ENCODE measurements at regions not wholly inside any gene's neighbourhood (a gene's known extent, or its start where the extent isn't known, plus 50 kb on each side); places are given as distances from the start of the nearest gene placed in this dataset.

DNA sequence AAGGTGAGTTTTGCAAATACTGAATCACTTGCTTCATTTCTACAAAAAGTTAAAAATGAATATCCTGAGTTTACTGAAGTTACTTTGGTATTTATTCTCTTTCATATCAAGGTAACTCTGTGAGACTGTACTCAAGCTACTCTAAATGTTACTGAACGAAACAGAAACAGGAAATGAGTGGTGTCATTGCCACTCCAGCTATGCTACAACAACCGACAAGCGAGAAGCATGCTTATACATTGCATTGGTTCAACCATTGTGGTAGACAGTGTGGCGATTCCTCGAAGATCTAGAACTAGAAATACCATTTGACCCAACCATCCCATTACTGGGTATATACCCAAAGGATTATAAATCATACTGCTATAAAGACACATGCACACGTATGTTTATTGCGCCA is 313.2 kb upstream of the THBS1 start:
- Histone ChIP-seq H3K9me3 (ENCODE audit: control insufficient read depth in 2 of 2, insufficient read depth in 1 of 2, low read depth in 1 of 2, low read length in 1 of 2) (no peaks in the 10 kb centered on the region), H3K27ac (ENCODE audit: low read depth in 1 of 3, low read length in 2 of 3) (no peak overlapping the region), H3K4me1 (ENCODE audit: control insufficient read depth in 3 of 3, insufficient read depth in 2 of 3, low read depth in 1 of 3, low read length in 2 of 3) (no peaks in the 10 kb centered on the region), H3K36me3 (ENCODE audit: control insufficient read depth in 3 of 3, insufficient read depth in 2 of 3, low read depth in 1 of 3, low read length in 3 of 3) (no peaks in the 10 kb centered on the region), H3K27me3 (ENCODE audit: control insufficient read depth in 3 of 3, insufficient read depth in 3 of 3, low read length in 3 of 3) (no peaks in the 10 kb centered on the region), H3K4me3 (ENCODE audit: low read depth in 1 of 3, low read length in 3 of 3) (no peak overlapping the region)
- 77 to 81% (median 81%) methylated on average over 7 of the region's 7 CpGs for WGBS, 3 donors
- DNase-seq (no peak), FAIRE-seq (no peak)

DNA sequence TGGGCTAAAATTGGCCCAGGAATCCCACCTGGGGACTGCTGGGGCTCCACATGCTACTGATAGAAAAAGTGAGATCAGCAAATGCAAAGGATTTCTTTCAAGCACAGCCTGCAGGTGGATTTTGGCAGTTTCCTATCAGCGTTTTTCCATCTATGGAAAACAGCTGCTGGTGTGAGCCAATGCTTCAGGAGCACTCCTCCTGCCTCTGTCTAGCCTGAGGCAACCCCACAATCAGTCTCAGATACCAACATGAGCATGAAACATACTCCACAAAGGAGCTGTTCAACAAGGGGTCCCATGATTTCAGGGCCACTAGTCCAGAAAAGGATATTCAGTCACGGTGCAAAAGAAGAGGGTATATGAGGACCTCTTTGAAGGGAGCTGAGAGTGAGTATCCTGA is 311.5 kb upstream of the THBS1 start:
- no peak for FAIRE-seq
- Histone ChIP-seq H3K27ac (ENCODE audit: low read depth in 1 of 3, low read length in 2 of 3) (no peak overlapping the region), H3K9me3 (ENCODE audit: control insufficient read depth in 2 of 2, insufficient read depth in 1 of 2, low read depth in 1 of 2, low read length in 1 of 2) (no peaks in the 10 kb centered on the region), H3K4me1 (ENCODE audit: control insufficient read depth in 3 of 3, insufficient read depth in 2 of 3, low read depth in 1 of 3, low read length in 2 of 3) (no peaks in the 10 kb centered on the region), H3K36me3 (ENCODE audit: control insufficient read depth in 3 of 3, insufficient read depth in 2 of 3, low read depth in 1 of 3, low read length in 3 of 3) (no peaks in the 10 kb centered on the region), H3K27me3 (ENCODE audit: control insufficient read depth in 3 of 3, insufficient read depth in 3 of 3, low read length in 3 of 3) (no peaks in the 10 kb centered on the region), H3K4me3 (ENCODE audit: low read depth in 1 of 3, low read length in 3 of 3) (no peak overlapping the region)
- 48 to 71% (median 62%) methylated on average over 2 of the region's 2 CpGs for WGBS, 3 donors
- DNase-seq = no peak

DNA sequence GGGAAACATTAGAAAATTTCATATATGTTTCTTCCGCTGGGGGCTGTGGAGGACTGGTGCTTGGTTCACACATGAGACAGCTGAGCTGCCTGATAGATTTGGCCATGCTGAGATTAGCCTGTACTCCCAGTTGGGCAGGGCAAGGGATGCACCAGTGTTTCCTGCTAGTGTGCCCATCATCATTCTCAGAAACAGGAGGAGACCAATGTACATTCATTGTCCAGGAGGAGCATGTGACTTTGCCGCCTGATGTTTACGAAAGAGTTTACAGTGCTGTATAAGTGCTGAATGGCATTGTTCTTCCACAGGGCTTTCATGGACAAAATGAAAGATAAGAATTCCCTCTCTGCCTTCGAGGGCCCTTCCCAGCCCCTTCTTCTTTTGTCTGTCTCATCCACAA is 311.1 kb upstream of the THBS1 start:
- H3K36me3 ChIP-seq (ENCODE audit: control insufficient read depth in 3 of 3, insufficient read depth in 2 of 3, low read depth in 1 of 3, low read length in 3 of 3) = no peaks in the 10 kb centered on the region
- WGBS, 3 donors = 67 to 81% (median 70%) methylated on average over 4 of the region's 4 CpGs
- peak in 1 of 2 donors; percentile 42 for DNase-seq
- no peak overlapping the region for H3K27ac ChIP-seq (ENCODE audit: low read depth in 1 of 3, low read length in 2 of 3)
- no peak for FAIRE-seq
- no peaks in the 10 kb centered on the region for H3K4me1 ChIP-seq (ENCODE audit: control insufficient read depth in 3 of 3, insufficient read depth in 2 of 3, low read depth in 1 of 3, low read length in 2 of 3)
- H3K4me3 ChIP-seq (ENCODE audit: low read depth in 1 of 3, low read length in 3 of 3) = no peak overlapping the region
- H3K27me3 ChIP-seq (ENCODE audit: control insufficient read depth in 3 of 3, insufficient read depth in 3 of 3, low read length in 3 of 3) = no peaks in the 10 kb centered on the region
- no peaks in the 10 kb centered on the region for H3K9me3 ChIP-seq (ENCODE audit: control insufficient read depth in 2 of 2, insufficient read depth in 1 of 2, low read depth in 1 of 2, low read length in 1 of 2)

DNA sequence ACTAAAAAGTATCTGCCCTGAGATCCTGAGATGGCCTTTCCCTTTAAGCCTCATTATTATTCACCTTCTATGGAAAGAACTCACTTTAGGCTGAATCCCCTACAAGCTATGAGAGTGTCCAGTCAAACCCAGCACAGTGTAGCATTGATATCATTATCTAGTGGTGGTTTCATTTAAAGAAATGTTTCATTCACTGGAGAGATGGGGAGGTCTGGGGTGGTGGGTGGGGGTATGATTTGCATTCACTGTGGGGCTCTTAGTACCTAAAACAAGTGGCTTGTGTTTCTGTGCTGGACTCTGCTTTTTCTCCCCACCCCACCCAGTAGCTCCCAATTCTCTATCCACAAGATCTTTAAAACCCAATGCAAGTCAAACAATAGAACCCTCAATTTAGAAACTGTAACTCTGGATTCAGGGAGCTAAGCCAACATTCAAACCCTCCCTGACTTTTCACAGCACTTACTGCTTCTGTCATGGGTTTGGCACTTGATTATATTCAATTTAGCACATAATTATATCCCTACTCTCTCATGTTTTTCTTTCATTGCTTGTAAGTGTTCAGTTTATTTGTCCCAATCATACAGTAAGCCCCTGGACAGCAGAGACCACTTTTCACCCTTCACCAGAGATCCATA is 310.5 kb upstream of the THBS1 start:
- DNase-seq = no peak
- no peaks in the 10 kb centered on the region for H3K27me3 ChIP-seq (ENCODE audit: control insufficient read depth in 3 of 3, insufficient read depth in 3 of 3, low read length in 3 of 3)
- no peaks in the 10 kb centered on the region for H3K36me3 ChIP-seq (ENCODE audit: control insufficient read depth in 3 of 3, insufficient read depth in 2 of 3, low read depth in 1 of 3, low read length in 3 of 3)
- H3K4me3 ChIP-seq (ENCODE audit: low read depth in 1 of 3, low read length in 3 of 3) = no peak overlapping the region
- no peaks in the 10 kb centered on the region for H3K9me3 ChIP-seq (ENCODE audit: control insufficient read depth in 2 of 2, insufficient read depth in 1 of 2, low read depth in 1 of 2, low read length in 1 of 2)
- no peak for FAIRE-seq
- H3K27ac ChIP-seq (ENCODE audit: low read depth in 1 of 3, low read length in 2 of 3) = no peak overlapping the region
- H3K4me1 ChIP-seq (ENCODE audit: control insufficient read depth in 3 of 3, insufficient read depth in 2 of 3, low read depth in 1 of 3, low read length in 2 of 3) = no peaks in the 10 kb centered on the region

DNA sequence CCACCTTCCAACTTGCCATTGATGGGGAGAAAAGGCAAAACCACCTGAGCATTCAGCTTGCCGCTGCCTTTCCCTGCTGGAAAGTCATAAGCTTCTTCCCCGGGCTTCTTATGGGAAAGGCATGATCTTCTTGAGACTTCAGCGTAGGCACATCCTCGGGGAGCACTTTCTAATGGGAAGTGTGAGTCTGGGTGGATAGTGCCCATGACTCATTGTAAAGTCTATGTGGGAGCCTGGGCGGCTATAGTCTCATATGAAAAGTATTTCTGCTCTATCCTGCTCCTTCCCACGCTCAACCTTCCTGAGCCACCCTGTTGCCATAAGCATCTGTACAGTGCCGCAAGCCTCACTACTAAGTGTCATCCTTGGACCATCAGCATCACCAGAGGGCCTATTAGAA is 309.9 kb upstream of the THBS1 start:
- H3K36me3 ChIP-seq (ENCODE audit: control insufficient read depth in 3 of 3, insufficient read depth in 2 of 3, low read depth in 1 of 3, low read length in 3 of 3) = no peaks in the 10 kb centered on the region
- no peaks in the 10 kb centered on the region for H3K9me3 ChIP-seq (ENCODE audit: control insufficient read depth in 2 of 2, insufficient read depth in 1 of 2, low read depth in 1 of 2, low read length in 1 of 2)
- no peaks in the 10 kb centered on the region for H3K4me1 ChIP-seq (ENCODE audit: control insufficient read depth in 3 of 3, insufficient read depth in 2 of 3, low read depth in 1 of 3, low read length in 2 of 3)
- H3K27me3 ChIP-seq (ENCODE audit: control insufficient read depth in 3 of 3, insufficient read depth in 3 of 3, low read length in 3 of 3) = no peaks in the 10 kb centered on the region
- no peak overlapping the region for H3K27ac ChIP-seq (ENCODE audit: low read depth in 1 of 3, low read length in 2 of 3)
- WGBS, 3 donors = 91 to 93% (median 92%) methylated on average over 7 of the region's 7 CpGs
- no peak for FAIRE-seq
- no peak overlapping the region for H3K4me3 ChIP-seq (ENCODE audit: low read depth in 1 of 3, low read length in 3 of 3)
- no peak for DNase-seq

- 91 to 94% (median 93%) methylated on average over 2 of the region's 2 CpGs for WGBS, 3 donors
- H3K36me3 ChIP-seq (ENCODE audit: control insufficient read depth in 3 of 3, insufficient read depth in 2 of 3, low read depth in 1 of 3, low read length in 3 of 3) = no peaks in the 10 kb centered on the region
- DNase-seq (no peak), FAIRE-seq (no peak)
- H3K27ac ChIP-seq (ENCODE audit: low read depth in 1 of 3, low read length in 2 of 3) = no peak overlapping the region
- H3K4me1 ChIP-seq (ENCODE audit: control insufficient read depth in 3 of 3, insufficient read depth in 2 of 3, low read depth in 1 of 3, low read length in 2 of 3) = no peaks in the 10 kb centered on the region
- no peaks in the 10 kb centered on the region for H3K9me3 ChIP-seq (ENCODE audit: control insufficient read depth in 2 of 2, insufficient read depth in 1 of 2, low read depth in 1 of 2, low read length in 1 of 2)
- no peak overlapping the region for H3K4me3 ChIP-seq (ENCODE audit: low read depth in 1 of 3, low read length in 3 of 3)
- H3K27me3 ChIP-seq (ENCODE audit: control insufficient read depth in 3 of 3, insufficient read depth in 3 of 3, low read length in 3 of 3) = no peaks in the 10 kb centered on the region
These were observed 308.0 kb upstream of the THBS1 start for GRCh38 chr15:39272901-39273300.

- peak; percentile 19 to 29 for DNase-seq
- Histone ChIP-seq H3K27me3 (ENCODE audit: control insufficient read depth in 3 of 3, insufficient read depth in 3 of 3, low read length in 3 of 3) (no peaks in the 10 kb centered on the region), H3K27ac (ENCODE audit: low read depth in 1 of 3, low read length in 2 of 3) (no peak overlapping the region)
These were observed 307.0 kb upstream of the THBS1 start for GRCh38 chr15:39273717-39274411.

GRCh38 chr15:39275066-39275465 is 305.8 kb upstream of the THBS1 start:
- Histone ChIP-seq H3K4me3 (ENCODE audit: low read depth in 1 of 3, low read length in 3 of 3) (no peak overlapping the region), H3K36me3 (ENCODE audit: control insufficient read depth in 3 of 3, insufficient read depth in 2 of 3, low read depth in 1 of 3, low read length in 3 of 3) (no peaks in the 10 kb centered on the region), H3K4me1 (ENCODE audit: control insufficient read depth in 3 of 3, insufficient read depth in 2 of 3, low read depth in 1 of 3, low read length in 2 of 3) (no peaks in the 10 kb centered on the region), H3K9me3 (ENCODE audit: control insufficient read depth in 2 of 2, insufficient read depth in 1 of 2, low read depth in 1 of 2, low read length in 1 of 2) (no peaks in the 10 kb centered on the region), H3K27me3 (ENCODE audit: control insufficient read depth in 3 of 3, insufficient read depth in 3 of 3, low read length in 3 of 3) (no peaks in the 10 kb centered on the region), H3K27ac (ENCODE audit: low read depth in 1 of 3, low read length in 2 of 3) (no peak overlapping the region)
- no peak for FAIRE-seq
- 79 to 96% (median 83%) methylated on average over 3 of the region's 3 CpGs for WGBS, 3 donors
- DNase-seq = no peak

More at GRCh38 chr15:39273717-39274411, 307.0 kb upstream of the THBS1 start:
- WGBS, 3 donors = 34 to 53% (median 40%) methylated on average over 4 of the region's 4 CpGs
- H3K4me1 ChIP-seq (ENCODE audit: control insufficient read depth in 3 of 3, insufficient read depth in 2 of 3, low read depth in 1 of 3, low read length in 2 of 3) = no peaks in the 10 kb centered on the region
- no peaks in the 10 kb centered on the region for H3K9me3 ChIP-seq (ENCODE audit: control insufficient read depth in 2 of 2, insufficient read depth in 1 of 2, low read depth in 1 of 2, low read length in 1 of 2)
- no peaks in the 10 kb centered on the region for H3K36me3 ChIP-seq (ENCODE audit: control insufficient read depth in 3 of 3, insufficient read depth in 2 of 3, low read depth in 1 of 3, low read length in 3 of 3)
- FAIRE-seq = no peak
- no peak overlapping the region for H3K4me3 ChIP-seq (ENCODE audit: low read depth in 1 of 3, low read length in 3 of 3)

GRCh38 chr15:39279311-39279710 is 301.6 kb upstream of the THBS1 start:
- 67 to 90% (median 88%) methylated on average over 3 of the region's 3 CpGs for WGBS, 3 donors
- Histone ChIP-seq H3K36me3 (ENCODE audit: control insufficient read depth in 3 of 3, insufficient read depth in 2 of 3, low read depth in 1 of 3, low read length in 3 of 3) (no peaks in the 10 kb centered on the region), H3K4me3 (ENCODE audit: low read depth in 1 of 3, low read length in 3 of 3) (no peak overlapping the region), H3K4me1 (ENCODE audit: control insufficient read depth in 3 of 3, insufficient read depth in 2 of 3, low read depth in 1 of 3, low read length in 2 of 3) (no peaks in the 10 kb centered on the region), H3K9me3 (ENCODE audit: control insufficient read depth in 2 of 2, insufficient read depth in 1 of 2, low read depth in 1 of 2, low read length in 1 of 2) (no peaks in the 10 kb centered on the region), H3K27ac (ENCODE audit: low read depth in 1 of 3, low read length in 2 of 3) (no peak overlapping the region), H3K27me3 (ENCODE audit: control insufficient read depth in 3 of 3, insufficient read depth in 3 of 3, low read length in 3 of 3) (no peaks in the 10 kb centered on the region)
- no peak for DNase-seq
- FAIRE-seq = no peak

All from small intestine (tissue), 7 donors.